ENCODE measurements at regions not wholly inside any gene's neighbourhood (a gene's known extent, or its start where the extent isn't known, plus 50 kb on each side); places are given as distances from the start of the nearest gene placed in this dataset.

DNA sequence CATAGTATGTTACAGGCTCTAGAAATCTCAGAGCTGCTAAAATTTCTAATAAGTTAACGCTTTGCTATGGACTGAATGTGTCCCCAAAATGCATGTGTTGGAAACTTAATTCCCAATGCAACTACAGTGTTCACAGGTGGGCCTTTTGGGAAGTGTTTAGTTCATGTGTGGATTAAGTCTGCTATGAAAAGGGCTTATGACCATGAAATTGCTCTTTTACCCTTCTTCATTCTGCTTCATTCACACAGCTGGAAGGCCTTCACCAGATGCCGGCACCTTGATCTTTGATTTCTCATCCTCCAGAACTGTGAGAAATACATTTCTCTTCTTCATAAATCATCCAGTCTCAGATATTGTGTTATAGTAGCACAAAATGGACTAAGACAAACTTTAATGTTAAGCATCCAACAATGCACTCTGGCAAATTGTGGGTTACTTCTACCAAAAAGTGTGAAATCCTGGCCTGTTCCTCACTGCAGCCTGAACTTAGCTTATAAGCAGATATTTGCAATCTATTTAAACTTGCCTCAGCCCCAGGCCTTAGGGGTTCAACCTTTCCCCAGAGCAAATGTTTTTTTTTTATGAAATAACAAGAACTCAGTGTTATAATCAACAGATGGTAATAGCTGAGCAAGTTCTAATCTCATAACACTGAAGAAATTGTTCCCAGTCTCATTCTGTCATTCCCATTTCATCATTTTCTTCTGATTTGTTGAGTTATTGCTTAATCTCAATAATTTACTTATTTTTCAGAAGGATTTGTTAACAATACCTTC, 523.6 kb downstream of the KIF20B start:
- no peak for TF ChIP-seq EZH2 (IDR thresholded peaks at IDR 0.05; ENCODE audit: borderline replicate concordance, insufficient read depth, low read depth, low read length, poor library complexity, severe bottlenecking)
- TF ChIP-seq, protein P1, sequence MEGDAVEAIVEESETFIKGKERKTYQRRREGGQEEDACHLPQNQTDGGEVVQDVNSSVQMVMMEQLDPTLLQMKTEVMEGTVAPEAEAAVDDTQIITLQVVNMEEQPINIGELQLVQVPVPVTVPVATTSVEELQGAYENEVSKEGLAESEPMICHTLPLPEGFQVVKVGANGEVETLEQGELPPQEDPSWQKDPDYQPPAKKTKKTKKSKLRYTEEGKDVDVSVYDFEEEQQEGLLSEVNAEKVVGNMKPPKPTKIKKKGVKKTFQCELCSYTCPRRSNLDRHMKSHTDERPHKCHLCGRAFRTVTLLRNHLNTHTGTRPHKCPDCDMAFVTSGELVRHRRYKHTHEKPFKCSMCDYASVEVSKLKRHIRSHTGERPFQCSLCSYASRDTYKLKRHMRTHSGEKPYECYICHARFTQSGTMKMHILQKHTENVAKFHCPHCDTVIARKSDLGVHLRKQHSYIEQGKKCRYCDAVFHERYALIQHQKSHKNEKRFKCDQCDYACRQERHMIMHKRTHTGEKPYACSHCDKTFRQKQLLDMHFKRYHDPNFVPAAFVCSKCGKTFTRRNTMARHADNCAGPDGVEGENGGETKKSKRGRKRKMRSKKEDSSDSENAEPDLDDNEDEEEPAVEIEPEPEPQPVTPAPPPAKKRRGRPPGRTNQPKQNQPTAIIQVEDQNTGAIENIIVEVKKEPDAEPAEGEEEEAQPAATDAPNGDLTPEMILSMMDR (IDR thresholded peaks at IDR 0.05), result no peak

Data from B cell (primary cell).